HT1080 (cell line): ENCODE measurements at regions not wholly inside any gene's neighbourhood (a gene's known extent, or its start where the extent isn't known, plus 50 kb on each side); places are given as distances from the start of the nearest gene placed in this dataset.

Source experiments
- DNase-seq: peaks from one replicate; pipeline ENCODE4 v3.0.0-alpha.2; 2015; ENCODE audit warnings: low read depth

GRCh38 chr17:68665373-68665772 lies 64.2 kb upstream of the FAM20A start:
- DNase-seq, result no peak

GRCh38 chr17:68662479-68662878 lies 61.3 kb upstream of the FAM20A start:
- DNase-seq, result no peak

- no peak for DNase-seq
Measured at GRCh38 chr17:68662037-68662432, 60.9 kb upstream of the FAM20A start.

- DNase-seq, result no peak
Measured at GRCh38 chr17:68661265-68662036, 60.3 kb upstream of the FAM20A start.

GRCh38 chr17:68660302-68660701 lies 59.1 kb upstream of the FAM20A start:
- no peak for DNase-seq

- no peak for DNase-seq
Measured at GRCh38 chr17:68658999-68659780, 58.0 kb upstream of the FAM20A start.

GRCh38 chr17:68657576-68657975 lies 56.4 kb upstream of the FAM20A start:
- DNase-seq, result no peak

GRCh38 chr17:68657166-68657565 lies 56.0 kb upstream of the FAM20A start:
- DNase-seq, result no peak

- no peak for DNase-seq
Measured at GRCh38 chr17:68656666-68657065, 55.5 kb upstream of the FAM20A start.
